ENCODE measurements at regions not wholly inside any gene's neighbourhood (a gene's known extent, or its start where the extent isn't known, plus 50 kb on each side); places are given as distances from the start of the nearest gene placed in this dataset.

DNA sequence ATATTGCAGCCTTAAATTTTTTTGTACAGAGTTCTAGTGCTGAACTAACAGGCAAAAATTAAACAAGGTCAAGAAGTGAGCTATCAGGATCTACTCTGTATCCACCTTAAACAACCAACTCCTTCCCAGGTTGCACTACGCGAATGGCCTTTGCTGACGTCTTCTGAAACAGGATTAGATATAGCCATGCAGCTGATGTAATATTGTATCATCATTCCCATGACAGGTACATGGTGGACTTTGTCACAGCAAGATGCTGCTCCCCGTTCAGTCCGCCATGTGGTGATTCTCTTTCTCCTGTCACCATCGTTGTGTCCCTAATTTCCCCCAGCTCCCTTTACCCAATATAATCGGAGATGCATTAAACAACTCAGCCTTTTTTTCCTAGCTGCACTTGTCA lies 328.9 kb downstream of the DEPDC1B start:
- CTCF ChIA-PET: interaction anchor here (1.2 kb wide), 2 partner anchors 10 to 219 kb away, joined by 3 read pairs; no protein-coding TSS in a partner anchor
- DNase-seq (ENCODE audit: low read depth, low spot score): no peak
- WGBS (ENCODE audit: insufficient coverage, insufficient replicate concordance, low lambda C conversion rate, missing lambda C conversion rate): 84% methylated on average over 7 of the region's 7 CpGs
- Histone ChIP-seq H3K9me3 (replicated peaks; ENCODE audit: control insufficient read depth, insufficient read depth, low read length) (no peaks in the 10 kb centered on the region; the same call in 2 of the 3 replicates), H2AFZ (ENCODE audit: control insufficient read depth, low read depth, low read length) (no peak overlapping the region), H3K27ac (ENCODE audit: control insufficient read depth, insufficient read depth) (no peak overlapping the region), H3K27me3 (replicated peaks in 1 of 2; ENCODE audit: control insufficient read depth in 2 of 2, insufficient read depth in 2 of 2, low read length in 1 of 2) (no peaks in the 10 kb centered on the region), H3K4me2 (ENCODE audit: control insufficient read depth, insufficient read depth) (no peak overlapping the region), H4K20me1 (ENCODE audit: control insufficient read depth, insufficient read depth) (no peaks in the 10 kb centered on the region), H3K79me2 (ENCODE audit: control insufficient read depth, insufficient read depth, low read length) (no peaks in the 10 kb centered on the region), H3K9ac (ENCODE audit: control insufficient read depth, insufficient read depth, low read length) (no peak overlapping the region), H3K36me3 (ENCODE audit: control insufficient read depth in 2 of 2, insufficient read depth in 2 of 2, low read length in 1 of 2) (no peaks in the 10 kb centered on the region), H3K4me1 (ENCODE audit: control insufficient read depth, insufficient read depth, low read length) (no peaks in the 10 kb centered on the region), H3K4me3 (no peak overlapping the region)
- FAIRE-seq: no peak
- no TSS peak for BruUV-seq (replicated peaks)
- TF ChIP-seq MTA2 (IDR thresholded peaks at IDR 0.05; ENCODE audit: low read depth): no peak
- no peak for TF ChIP-seq CHD4 (IDR thresholded peaks at IDR 0.05)
- TF ChIP-seq NBN (IDR thresholded peaks at IDR 0.05): no peak
- RAD21 ChIA-PET (ENCODE audit: unreplicated experiment): interaction anchor here (1.9 kb wide), 1 partner anchor 10 kb away, joined by 5 read pairs; no protein-coding TSS in a partner anchor
- POLR2A ChIA-PET: no interaction called here
- SMC1A ChIA-PET (ENCODE audit: uncharacterized antibody, unreplicated experiment): interaction anchor here (0.6 to 1.7 kb wide), 6 partner anchors 10 to 123 kb away, joined by 3 to 10 read pairs (median 5); no protein-coding TSS in a partner anchor
- intact Hi-C loops (cut with micrococcal nuclease; ENCODE audit: unreplicated experiment): no loop called here
- in situ Hi-C loops (cut with MboI): no loop called here
- ATAC-seq: no peak

- in situ Hi-C loops (cut with MboI) (no loop called here), intact Hi-C loops (cut with micrococcal nuclease; ENCODE audit: unreplicated experiment) (no loop called here)
- BruUV-seq (replicated peaks): no TSS peak
- no peak for FAIRE-seq
- no peaks in the 10 kb centered on the region for H4K20me1 ChIP-seq (ENCODE audit: control insufficient read depth, insufficient read depth)
- H3K27ac ChIP-seq (ENCODE audit: control insufficient read depth, insufficient read depth): no peak overlapping the region
- RAD21 ChIA-PET (ENCODE audit: unreplicated experiment): interaction anchor here (1.9 kb wide), 1 partner anchor 11 kb away, joined by 5 read pairs; no protein-coding TSS in a partner anchor
- no peak overlapping the region for H3K4me2 ChIP-seq (ENCODE audit: control insufficient read depth, insufficient read depth)
- H2AFZ ChIP-seq (ENCODE audit: control insufficient read depth, low read depth, low read length): no peak overlapping the region
- no peak overlapping the region for H3K9ac ChIP-seq (ENCODE audit: control insufficient read depth, insufficient read depth, low read length)
- DNase-seq (ENCODE audit: low read depth, low spot score): no peak
- no peak overlapping the region for H3K4me3 ChIP-seq
- SMC1A ChIA-PET (ENCODE audit: uncharacterized antibody, unreplicated experiment): interaction anchor here (1.0 to 1.7 kb wide), 5 partner anchors 10 to 124 kb away, joined by 3 to 10 read pairs (median 6); no protein-coding TSS in a partner anchor
- no peaks in the 10 kb centered on the region for H3K79me2 ChIP-seq (ENCODE audit: control insufficient read depth, insufficient read depth, low read length)
- H3K27me3 ChIP-seq (replicated peaks in 1 of 2; ENCODE audit: control insufficient read depth in 2 of 2, insufficient read depth in 2 of 2, low read length in 1 of 2): no peaks in the 10 kb centered on the region
- no peak for ATAC-seq
- CTCF ChIA-PET: interaction anchor here (1.0 to 1.2 kb wide), 2 partner anchors 11 to 219 kb away, joined by 3 read pairs; no protein-coding TSS in a partner anchor
- H3K4me1 ChIP-seq (ENCODE audit: control insufficient read depth, insufficient read depth, low read length): no peaks in the 10 kb centered on the region
- POLR2A ChIA-PET: interaction anchor here (0.6 kb wide), 1 partner anchor 1147 kb away, joined by 3 read pairs; no protein-coding TSS in a partner anchor
- WGBS (ENCODE audit: insufficient coverage, insufficient replicate concordance, low lambda C conversion rate, missing lambda C conversion rate): 90% methylated on average over 5 of the region's 5 CpGs
- H3K9me3 ChIP-seq (replicated peaks; ENCODE audit: control insufficient read depth, insufficient read depth, low read length): no peaks in the 10 kb centered on the region; the same call in 2 of the 3 replicates
- H3K36me3 ChIP-seq (ENCODE audit: control insufficient read depth in 2 of 2, insufficient read depth in 2 of 2, low read length in 1 of 2): no peaks in the 10 kb centered on the region
- TF ChIP-seq PML (IDR thresholded peaks at IDR 0.05; ENCODE audit: low read length) (no peak), BMI1 (IDR thresholded peaks at IDR 0.05; ENCODE audit: borderline replicate concordance) (no peak), KLF5 (IDR thresholded peaks at IDR 0.05; ENCODE audit: partially characterized antibody) (no peak), NR2C2 (IDR thresholded peaks at IDR 0.05; ENCODE audit: borderline replicate concordance, control insufficient read depth, insufficient read length, low read depth) (no peak), MEF2B (IDR thresholded peaks at IDR 0.05; ENCODE audit: partially characterized antibody, poor library complexity, severe bottlenecking) (no peak), REST (IDR thresholded peaks at IDR 0.05; ENCODE audit: low read depth, low read length) (no peak), TAF1 (IDR thresholded peaks at IDR 0.05; ENCODE audit: borderline replicate concordance, low read depth, low read length) (no peak), E2F8 (IDR thresholded peaks at IDR 0.05; ENCODE audit: low read depth, partially characterized antibody) (no peak), MTA2 (IDR thresholded peaks at IDR 0.05; ENCODE audit: low read depth) (no peak), ZNF274 (IDR thresholded peaks at IDR 0.05; ENCODE audit: insufficient read depth, insufficient read length) (no peak)
These were observed 329.5 kb downstream of the DEPDC1B start for GRCh38 chr5:60370508-60370907.
